Lower lobe of right lung (tissue), 2 donors: ENCODE measurements at regions not wholly inside any gene's neighbourhood (a gene's known extent, or its start where the extent isn't known, plus 50 kb on each side); places are given as distances from the start of the nearest gene placed in this dataset.

Experiments
- ATAC-seq, 2 donors: fragments of 200-7000 bp; cut with Tn5 transposase; one replicate each; pipeline ENCODE4 v1.9.1; 2020 to 2022; ENCODE audit warnings: mild to moderate bottlenecking in 2 of 2, moderate library complexity in 2 of 2
- DNase-seq: peaks from one replicate; pipeline ENCODE4 v3.0.0-alpha.2; 2020
- H3K27ac ChIP-seq: fragments of 200-600 bp; one replicate; pipeline ENCODE4 v1.8.0; 2022
- H3K27me3 ChIP-seq: fragments of 200-600 bp; one replicate; pipeline ENCODE4 v1.8.0; 2022; ENCODE audit warnings: low read depth
- H3K36me3 ChIP-seq: fragments of 200-600 bp; one replicate; pipeline ENCODE4 v1.8.0; 2022; ENCODE audit warnings: mild to moderate bottlenecking
- H3K4me1 ChIP-seq: fragments of 200-600 bp; one replicate; pipeline ENCODE4 v1.8.0; 2022
- H3K4me3 ChIP-seq: fragments of 200-600 bp; one replicate; pipeline ENCODE4 v1.8.0; 2022; ENCODE audit warnings: mild to moderate bottlenecking
- H3K9me3 ChIP-seq: fragments of 200-600 bp; one replicate; pipeline ENCODE4 v1.8.0; 2022
- CTCF ChIP-seq: fragments of 200-600 bp; IDR thresholded peaks from one replicate; pipeline ENCODE4 v1.8.0; 2022; ENCODE audit warnings: antibody characterized with exemption, mild to moderate bottlenecking
- intact Hi-C: fragments of 100-400 bp; cut with DNase I; formaldehyde crosslinking; loops from one replicate; pipeline ENCODE4 v1.11.0; 2022
- donor health status: DM: no; HTN: yes; CAD: no; lungs with severe emphysema.

- no peak for TF ChIP-seq CTCF
- no peaks in the 10 kb centered on the region for H3K27me3 ChIP-seq
- intact Hi-C loops = no loop called here
- ATAC-seq (no peak), DNase-seq (no peak)
- H3K4me3 ChIP-seq = no peak overlapping the region
- no peaks in the 10 kb centered on the region for H3K9me3 ChIP-seq
- no peaks in the 10 kb centered on the region for H3K36me3 ChIP-seq
- no peaks in the 10 kb centered on the region for H3K4me1 ChIP-seq
- no peak overlapping the region for H3K27ac ChIP-seq
Observed at GRCh38 chr6:102126488-102126887, 733.0 kb downstream of the GRIK2 start.

- Histone ChIP-seq H3K4me1 (no peaks in the 10 kb centered on the region), H3K27me3 (no peaks in the 10 kb centered on the region), H3K36me3 (no peaks in the 10 kb centered on the region), H3K27ac (no peak overlapping the region), H3K9me3 (no peaks in the 10 kb centered on the region), H3K4me3 (no peak overlapping the region)
- no peak for ATAC-seq
- no peak for TF ChIP-seq CTCF
- no peak for DNase-seq
- intact Hi-C loops = no loop called here
Observed at GRCh38 chr6:102127253-102127652, 733.7 kb downstream of the GRIK2 start.

GRCh38 chr6:102137859-102138258 is 744.4 kb downstream of the GRIK2 start:
- no peak for TF ChIP-seq CTCF
- intact Hi-C loops = no loop called here
- Histone ChIP-seq H3K4me3 (no peak overlapping the region), H3K27me3 (no peaks in the 10 kb centered on the region), H3K36me3 (no peaks in the 10 kb centered on the region), H3K27ac (no peak overlapping the region), H3K9me3 (no peaks in the 10 kb centered on the region), H3K4me1 (no peaks in the 10 kb centered on the region)
- ATAC-seq (peak; percentile 15 to 42), DNase-seq (no peak)

- Histone ChIP-seq H3K27me3 (no peaks in the 10 kb centered on the region), H3K9me3 (no peaks in the 10 kb centered on the region), H3K27ac (no peak overlapping the region), H3K4me3 (no peak overlapping the region), H3K36me3 (no peaks in the 10 kb centered on the region), H3K4me1 (no peaks in the 10 kb centered on the region)
- no peak for TF ChIP-seq CTCF
- DNase-seq = no peak
- ATAC-seq = no peak
- intact Hi-C loops = no loop called here
Observed at GRCh38 chr6:102149191-102149590, 755.7 kb downstream of the GRIK2 start.

- no peak for TF ChIP-seq CTCF
- H3K9me3 ChIP-seq = no peaks in the 10 kb centered on the region
- no peaks in the 10 kb centered on the region for H3K36me3 ChIP-seq
- no peak overlapping the region for H3K4me3 ChIP-seq
- ATAC-seq (no peak), DNase-seq (no peak)
- intact Hi-C loops = no loop called here
- no peak overlapping the region for H3K27ac ChIP-seq
- H3K27me3 ChIP-seq = no peaks in the 10 kb centered on the region
- H3K4me1 ChIP-seq = no peaks in the 10 kb centered on the region
Observed at GRCh38 chr6:102150549-102150948, 757.0 kb downstream of the GRIK2 start.

GRCh38 chr6:102154176-102154575 is 760.7 kb downstream of the GRIK2 start:
- no peak for DNase-seq
- H3K27ac ChIP-seq = no peak overlapping the region
- H3K36me3 ChIP-seq = no peaks in the 10 kb centered on the region
- H3K27me3 ChIP-seq = no peaks in the 10 kb centered on the region
- H3K9me3 ChIP-seq = no peaks in the 10 kb centered on the region
- ATAC-seq = no peak
- H3K4me3 ChIP-seq = no peak overlapping the region
- no peak for TF ChIP-seq CTCF
- intact Hi-C loops = no loop called here
- H3K4me1 ChIP-seq = no peaks in the 10 kb centered on the region
